ENCODE measurements at regions not wholly inside any gene's neighbourhood (a gene's known extent, or its start where the extent isn't known, plus 50 kb on each side); places are given as distances from the start of the nearest gene placed in this dataset.

DNA sequence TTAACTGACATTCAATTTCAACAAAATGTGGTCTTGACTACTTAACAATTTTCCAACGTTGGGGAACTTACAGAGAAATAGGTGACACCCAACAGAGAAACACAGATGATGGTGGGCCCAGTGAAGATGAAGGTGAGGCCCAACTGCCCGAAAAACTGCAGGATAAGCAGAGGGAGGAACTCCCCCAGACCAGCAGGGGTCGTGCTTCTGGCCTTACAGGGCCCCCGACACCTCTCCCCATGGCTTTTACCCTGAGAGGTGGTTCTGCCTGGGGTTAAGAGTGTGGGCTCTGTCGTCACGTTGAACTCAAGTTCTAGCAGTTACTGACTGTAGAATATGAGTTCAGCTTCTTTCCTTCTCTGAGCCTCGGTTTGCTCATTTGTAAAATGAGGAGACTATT is 119.5 kb upstream of the SMIM21 start:
- TF ChIP-seq POLR2A (IDR thresholded peaks at IDR 0.05; ENCODE audit: low read length) (no peak), GATA1 (IDR thresholded peaks at IDR 0.05; ENCODE audit: low read depth, low read length) (no peak)
